ENCODE measurements at regions not wholly inside any gene's neighbourhood (a gene's known extent, or its start where the extent isn't known, plus 50 kb on each side); places are given as distances from the start of the nearest gene placed in this dataset.

- no peak for DNase-seq (ENCODE audit: low read depth)
Measured at GRCh38 chr10:78566284-78567111, 502.3 kb upstream of the ZMIZ1 start.

DNA sequence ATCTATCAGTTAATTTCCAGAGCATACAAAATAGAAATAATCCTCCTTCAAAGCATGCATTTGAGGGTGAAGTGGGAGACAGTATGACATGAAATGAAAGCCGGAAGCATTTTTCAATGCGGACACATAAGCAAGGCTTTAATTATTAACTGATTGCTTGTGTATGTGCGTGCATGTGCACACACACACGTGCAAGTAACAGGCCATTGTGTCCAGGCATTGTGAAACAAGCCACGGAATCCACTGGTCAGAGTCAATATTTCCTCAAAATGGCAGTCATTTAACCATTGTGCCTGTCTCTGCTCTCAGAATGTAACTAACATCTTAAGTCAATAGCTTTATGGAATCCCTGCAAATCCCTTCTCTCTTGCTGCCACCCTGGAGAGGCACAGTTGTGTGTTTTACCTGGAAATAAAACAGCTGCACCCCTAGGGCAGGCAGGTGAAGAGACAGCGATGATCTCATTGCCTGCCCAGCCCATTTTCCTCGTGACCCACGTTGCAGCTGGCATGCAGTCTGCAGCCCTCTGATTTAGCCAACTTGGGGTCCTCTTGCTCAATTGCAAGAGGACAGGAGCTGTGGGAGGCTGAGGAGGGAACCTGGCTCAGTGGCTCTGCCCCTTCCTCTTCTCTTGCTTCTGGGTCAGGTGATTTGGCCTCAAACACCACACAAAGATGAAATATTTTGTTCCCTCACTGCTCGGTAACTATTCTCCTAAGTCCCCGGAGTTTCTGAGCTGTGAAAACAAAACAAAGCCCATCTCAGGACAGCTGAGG is 500.9 kb upstream of the ZMIZ1 start:
- DNase-seq (ENCODE audit: low read depth), result no peak

GRCh38 chr10:78568620-78569019 is 500.1 kb upstream of the ZMIZ1 start:
- DNase-seq (ENCODE audit: low read depth), result no peak

DNA sequence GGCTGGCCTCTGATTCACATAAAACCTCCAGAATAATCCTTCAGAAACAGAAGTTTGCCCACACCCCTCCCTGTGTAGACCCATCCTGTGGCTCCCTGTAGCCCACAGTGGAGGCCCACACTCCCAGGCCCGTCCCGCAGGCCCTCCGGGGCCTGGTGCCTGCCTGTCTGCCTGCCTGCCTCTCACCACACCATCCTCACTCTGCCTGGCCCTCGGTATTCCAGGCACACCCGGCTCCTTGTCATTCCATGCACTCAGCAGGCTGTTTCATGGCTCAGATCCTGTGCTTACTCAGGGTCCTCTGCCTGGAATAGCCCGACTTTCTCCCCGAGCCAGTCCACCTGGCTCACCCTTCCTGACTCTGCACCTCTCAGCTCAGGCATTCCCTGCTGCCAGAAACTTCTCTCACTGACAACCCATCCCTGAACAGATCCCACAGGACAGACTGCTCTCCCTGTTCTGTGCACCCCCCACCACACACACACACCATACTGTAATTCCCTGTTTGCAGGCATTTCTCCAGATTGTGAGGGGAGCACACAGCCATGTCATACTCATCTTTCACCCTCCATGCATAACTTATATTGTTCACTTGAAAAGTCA is 498.0 kb upstream of the ZMIZ1 start:
- DNase-seq (ENCODE audit: low read depth), result no peak

- DNase-seq (ENCODE audit: low read depth), result no peak
Measured at GRCh38 chr10:78571286-78571685, 497.5 kb upstream of the ZMIZ1 start.

- DNase-seq (ENCODE audit: low read depth), result no peak
Measured at GRCh38 chr10:78571891-78572290, 496.9 kb upstream of the ZMIZ1 start.

DNA sequence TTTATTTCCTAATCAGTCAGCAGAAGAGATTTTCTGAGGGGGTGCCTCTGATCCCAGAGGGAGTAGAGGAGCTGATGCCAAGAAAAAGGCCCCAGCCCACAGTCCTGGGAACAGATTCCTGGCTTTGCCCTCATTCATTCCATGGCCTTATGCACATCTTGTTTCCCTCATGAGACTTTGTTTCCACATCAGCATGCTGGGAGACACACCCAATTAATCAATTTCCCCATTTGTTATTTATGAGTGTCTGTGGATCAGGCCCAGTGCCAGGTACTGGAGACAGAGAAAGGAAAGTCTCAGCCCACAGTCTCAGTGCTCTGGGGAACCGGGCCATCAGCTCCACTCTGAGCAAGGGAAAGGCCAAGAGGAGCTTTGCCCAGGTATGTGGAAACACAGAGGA is 496.2 kb upstream of the ZMIZ1 start:
- no peak for DNase-seq (ENCODE audit: low read depth)

DNA sequence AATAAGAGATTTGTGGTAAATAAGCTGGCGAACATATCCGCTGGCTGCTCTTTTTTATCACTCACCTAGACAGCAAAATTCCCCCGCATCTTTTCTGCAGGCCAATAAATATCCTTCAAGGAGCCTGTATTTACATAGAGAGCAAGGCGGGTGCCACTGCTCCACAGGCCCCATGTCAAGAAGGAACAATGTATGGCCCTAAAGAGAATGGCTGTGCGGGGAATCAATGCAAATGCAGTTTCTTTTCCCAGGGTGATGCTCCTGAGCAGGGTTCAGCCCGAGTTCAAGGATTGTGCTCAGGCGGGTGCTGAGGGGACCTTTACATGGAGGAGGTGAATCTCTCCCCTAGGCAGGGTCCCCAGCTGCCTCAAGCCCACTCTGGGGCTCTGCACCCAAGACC is 494.2 kb upstream of the ZMIZ1 start:
- no peak for DNase-seq (ENCODE audit: low read depth)

GRCh38 chr10:78575400-78575799 is 493.4 kb upstream of the ZMIZ1 start:
- no peak for DNase-seq (ENCODE audit: low read depth)

- no peak for DNase-seq (ENCODE audit: low read depth)
Measured at GRCh38 chr10:78576276-78576675, 492.5 kb upstream of the ZMIZ1 start.

DNA sequence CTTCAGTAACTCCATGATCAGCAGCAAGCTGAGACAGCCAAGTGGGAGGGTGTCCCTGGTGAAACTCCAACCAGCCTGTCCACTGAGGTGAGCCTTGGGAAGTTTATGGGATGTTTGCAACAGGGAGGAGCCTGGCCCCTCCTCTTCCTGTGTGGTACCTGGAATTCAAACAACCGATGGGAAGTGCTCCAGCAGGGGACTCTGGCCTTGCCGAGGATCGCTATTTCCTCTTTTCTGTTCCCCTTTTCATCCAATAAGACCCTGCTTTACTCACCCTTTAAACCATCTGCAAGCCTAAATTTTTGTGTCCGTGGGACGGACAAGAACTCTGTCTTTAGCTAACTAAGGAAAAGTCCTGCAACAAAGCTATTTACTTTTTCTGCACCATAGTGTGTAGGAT is 491.1 kb upstream of the ZMIZ1 start:
- no peak for DNase-seq (ENCODE audit: low read depth)

- DNase-seq (ENCODE audit: low read depth), result no peak
Measured at GRCh38 chr10:78578929-78579328, 489.8 kb upstream of the ZMIZ1 start.

- no peak for DNase-seq (ENCODE audit: low read depth)
Measured at GRCh38 chr10:78579576-78579975, 489.2 kb upstream of the ZMIZ1 start.

DNA sequence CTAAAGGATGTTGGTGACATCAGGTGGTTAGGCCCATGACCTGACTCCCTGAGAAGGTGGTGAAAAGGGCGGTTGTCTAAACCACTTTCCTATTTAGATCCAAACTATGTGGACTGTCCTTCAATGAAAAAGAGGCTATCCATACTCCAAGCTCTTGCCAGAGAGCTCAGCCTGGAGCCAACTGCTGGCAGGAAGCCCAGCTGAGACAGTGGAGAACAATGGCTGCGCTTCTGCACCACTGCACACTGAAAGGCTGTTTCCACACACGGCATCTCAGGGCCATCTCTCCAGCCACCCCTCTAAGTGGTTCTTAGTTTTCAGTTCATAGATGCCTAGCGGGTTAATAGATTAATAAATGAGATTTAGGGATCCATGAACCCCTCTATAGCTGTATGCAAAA is 488.8 kb upstream of the ZMIZ1 start:
- DNase-seq (ENCODE audit: low read depth), result no peak

GRCh38 chr10:78581133-78581694 is 487.6 kb upstream of the ZMIZ1 start:
- no peak for DNase-seq (ENCODE audit: low read depth)

DNA sequence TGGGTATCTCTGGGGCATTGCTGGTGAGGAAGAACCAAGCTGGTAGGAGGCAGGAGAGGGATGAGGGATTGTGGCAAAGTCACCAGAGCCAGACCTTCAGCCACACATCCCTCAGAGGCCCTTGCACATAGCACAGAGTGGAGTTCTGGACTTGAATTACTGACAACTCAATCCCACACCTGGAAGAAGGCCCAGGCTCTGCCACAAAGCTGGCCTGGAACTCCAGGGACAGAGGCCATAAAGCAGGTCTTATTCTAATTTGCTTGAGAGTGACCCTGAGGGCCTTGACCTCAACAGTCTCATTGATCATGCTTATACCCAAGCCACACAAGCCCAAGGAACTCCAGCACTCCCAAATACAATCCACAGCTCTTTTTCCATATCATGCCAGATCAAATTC is 486.2 kb upstream of the ZMIZ1 start:
- no peak for DNase-seq (ENCODE audit: low read depth)

DNA sequence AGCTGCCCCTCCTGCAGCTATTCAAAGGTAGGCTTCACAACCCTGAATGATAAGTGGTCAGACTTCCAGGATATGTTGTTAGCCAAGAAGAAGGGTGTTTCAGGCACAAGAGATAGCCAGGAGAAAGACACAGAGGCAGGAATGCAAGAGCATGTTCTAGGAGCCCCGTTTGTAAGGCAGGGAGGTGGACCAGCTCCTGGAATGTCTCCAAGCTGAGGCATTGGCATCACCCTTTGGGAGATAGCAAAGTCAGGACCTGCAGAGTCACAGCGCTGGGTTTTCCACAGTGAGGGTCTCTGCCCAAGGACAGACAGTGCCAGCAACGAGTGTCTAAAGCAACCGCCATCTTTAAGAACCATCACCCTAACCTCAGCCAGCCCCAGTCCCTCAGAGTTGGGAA is 484.5 kb upstream of the ZMIZ1 start:
- no peak for DNase-seq (ENCODE audit: low read depth)

DNA sequence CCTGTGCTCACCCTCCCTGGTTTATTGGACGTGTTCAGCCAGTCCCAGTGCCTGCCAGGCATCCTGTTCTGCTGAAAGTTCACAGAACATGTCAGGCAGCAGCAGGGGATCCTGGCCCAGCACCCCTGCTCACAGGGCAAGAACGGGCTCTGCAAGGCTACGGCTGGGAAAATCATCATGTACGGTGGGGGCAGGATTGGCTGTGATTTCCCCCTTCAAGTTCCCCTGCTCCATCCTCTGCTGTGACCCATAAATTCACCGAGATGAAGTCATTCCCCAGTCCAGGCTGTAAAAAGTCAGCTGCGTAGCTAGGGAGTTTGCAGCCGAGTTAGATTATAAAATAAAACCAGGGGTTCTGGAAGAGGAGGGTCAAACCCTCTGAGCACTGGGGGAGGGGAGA is 484.1 kb upstream of the ZMIZ1 start:
- no peak for DNase-seq (ENCODE audit: low read depth)

DNA sequence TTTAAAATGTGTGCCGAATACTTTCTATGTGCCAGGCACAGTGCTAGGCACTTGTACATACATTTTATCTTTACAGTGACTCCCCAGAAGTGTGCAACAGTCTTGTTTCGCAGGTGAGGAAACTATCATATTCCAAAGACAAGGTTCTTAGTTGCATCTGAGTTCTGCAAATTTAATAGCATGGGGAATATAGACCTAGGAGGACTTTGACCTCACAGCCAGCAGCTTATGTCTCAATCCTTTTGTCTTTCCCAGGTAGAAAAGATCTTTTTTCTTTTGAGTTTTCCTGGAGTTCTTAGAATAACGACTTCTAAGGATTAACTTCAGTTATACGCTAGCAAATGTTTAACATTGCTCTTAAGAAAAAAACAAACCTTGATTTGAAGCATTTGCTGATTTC is 482.8 kb upstream of the ZMIZ1 start:
- DNase-seq (ENCODE audit: low read depth), result no peak

- DNase-seq (ENCODE audit: low read depth), result no peak
Measured at GRCh38 chr10:78588194-78588811, 480.5 kb upstream of the ZMIZ1 start.

DNA sequence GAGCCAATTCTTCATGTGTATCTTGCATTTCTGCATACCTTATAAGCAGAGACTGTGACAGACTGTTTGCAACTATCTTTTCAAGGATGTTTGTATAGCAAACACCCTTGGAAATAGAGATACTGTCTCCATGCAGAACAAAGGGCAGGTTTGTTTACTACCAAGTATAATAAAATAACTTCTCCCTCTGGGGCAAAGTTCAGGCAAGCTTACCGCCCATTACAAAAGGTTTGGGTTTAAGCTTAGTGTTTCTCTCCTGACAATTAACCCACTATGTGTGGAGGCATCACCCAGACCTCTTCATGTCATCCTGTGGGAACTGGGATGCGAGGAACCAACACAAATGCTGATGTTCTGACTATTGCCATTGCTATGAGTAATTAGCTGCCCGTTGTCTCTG is 479.1 kb upstream of the ZMIZ1 start:
- DNase-seq (ENCODE audit: low read depth), result no peak

DNA sequence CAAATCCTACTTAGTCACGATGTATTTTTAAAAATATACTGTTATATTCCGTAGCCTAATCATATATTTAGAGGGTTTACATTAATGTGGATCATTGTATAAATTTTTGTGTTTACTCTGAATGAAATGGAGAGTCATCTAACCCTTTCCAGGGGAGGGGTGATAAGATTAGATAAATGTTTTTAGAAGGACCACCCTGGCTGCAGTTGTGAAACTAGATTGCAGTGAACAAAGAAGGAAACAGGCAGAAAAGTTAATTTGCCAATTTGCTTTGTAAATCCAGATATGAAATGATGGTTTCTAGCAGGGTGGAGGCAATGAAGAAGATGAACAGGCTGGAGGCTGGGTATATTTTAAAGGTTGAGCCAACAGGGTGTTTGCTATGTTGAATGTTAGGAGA is 477.7 kb upstream of the ZMIZ1 start:
- DNase-seq (ENCODE audit: low read depth), result no peak
